Tibial nerve (tissue), 4 donors: ENCODE measurements at regions not wholly inside any gene's neighbourhood (a gene's known extent, or its start where the extent isn't known, plus 50 kb on each side); places are given as distances from the start of the nearest gene placed in this dataset.

Experiments
- CTCF ChIP-seq, 5 experiments: fragments of 200-600 bp in 3 of 5; fragments of 450-650 bp in 2 of 5; sonication (generic) in 3 of 5; IDR thresholded peaks; one replicate each; pipeline ENCODE4 v1.5.1; 2016 to 2019; ENCODE audit warnings: antibody characterized with exemption in 5 of 5, mild to moderate bottlenecking in 3 of 5, moderate library complexity in 2 of 5
- EP300 ChIP-seq, 2 donors: sonication (generic); formaldehyde crosslinking; IDR thresholded peaks; one replicate each; pipeline ENCODE4 v1.6.1; 2017; ENCODE audit warnings: antibody characterized with exemption in 2 of 2, mild to moderate bottlenecking in 1 of 2
- POLR2A ChIP-seq, 2 donors: fragments of 450-650 bp; IDR thresholded peaks; one replicate each; pipeline ENCODE4 v1.6.1; 2017; ENCODE audit warnings: antibody characterized with exemption in 2 of 2, mild to moderate bottlenecking in 2 of 2, moderate library complexity in 2 of 2

- TF ChIP-seq EP300 (IDR thresholded peaks at IDR 0.05) (no peak), CTCF (IDR thresholded peaks at IDR 0.05) (no peak), POLR2A (IDR thresholded peaks at IDR 0.05) (no peak)
These were observed 74.6 kb upstream of the PRR23E start for GRCh38 chr3:127118366-127118765.
